ENCODE measurements at regions not wholly inside any gene's neighbourhood (a gene's known extent, or its start where the extent isn't known, plus 50 kb on each side); places are given as distances from the start of the nearest gene placed in this dataset.
A peak's percentile ranks its signal among the peaks of the same experiment; 100 is the strongest.

- no peak for DNase-seq (ENCODE audit: low read depth in 4 of 4, low spot score in 2 of 4)
These were observed 270.6 kb downstream of the CDCA7 start for GRCh38 chr2:173625315-173625714.

DNA sequence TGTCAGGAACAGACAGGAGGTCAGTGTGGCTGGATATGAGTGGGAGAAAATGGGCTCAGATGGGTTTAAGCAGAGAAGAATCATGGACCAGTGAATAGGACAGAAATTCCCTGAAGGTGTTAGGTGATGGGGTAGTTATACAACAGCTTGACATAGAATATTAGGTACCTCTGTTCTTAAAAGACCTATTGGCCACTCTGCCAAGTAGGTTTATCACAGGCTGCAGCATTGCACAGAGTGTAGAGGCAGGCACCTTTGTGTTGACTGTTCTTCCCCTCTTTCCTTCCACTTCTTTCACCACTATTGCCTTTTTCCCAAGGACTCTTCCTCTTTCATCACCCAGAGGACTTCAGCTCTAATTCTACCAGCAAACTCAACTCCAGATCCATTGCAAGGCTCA lies 274.4 kb downstream of the CDCA7 start:
- no peak for DNase-seq (ENCODE audit: low read depth in 4 of 4, low spot score in 2 of 4)

- peak in 2 of 4 donors; percentile 29 to 50 for DNase-seq (ENCODE audit: low read depth in 4 of 4, low spot score in 2 of 4)
These were observed 275.9 kb downstream of the CDCA7 start for GRCh38 chr2:173630425-173631126.

- peak; percentile 67 to 83 (median 80) for DNase-seq (ENCODE audit: low read depth in 4 of 4, low spot score in 2 of 4)
These were observed 276.4 kb downstream of the CDCA7 start for GRCh38 chr2:173631127-173631460.

DNA sequence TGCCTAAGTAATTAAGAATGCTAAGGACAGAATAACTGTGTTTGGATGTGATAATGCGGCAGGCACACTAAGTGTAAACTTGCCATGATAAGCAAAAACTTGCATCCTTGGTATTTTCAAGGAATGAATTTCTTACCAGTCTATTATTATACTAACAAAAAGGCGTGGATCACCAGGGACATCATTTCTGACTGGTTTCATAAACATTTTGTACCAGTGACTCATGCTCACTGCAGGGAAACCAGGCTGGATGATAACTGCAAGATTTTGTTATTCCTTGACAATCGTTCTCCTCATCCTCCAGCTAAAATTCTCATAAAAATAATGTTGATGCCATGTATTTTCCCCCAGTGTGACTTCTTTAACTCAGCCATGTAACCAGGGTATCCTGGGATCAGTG lies 289.5 kb downstream of the CDCA7 start:
- no peak for DNase-seq (ENCODE audit: low read depth in 4 of 4, low spot score in 2 of 4)

GRCh38 chr2:173647681-173648311 lies 293.1 kb downstream of the CDCA7 start:
- DNase-seq (ENCODE audit: low read depth in 4 of 4, low spot score in 2 of 4): no peak

DNA sequence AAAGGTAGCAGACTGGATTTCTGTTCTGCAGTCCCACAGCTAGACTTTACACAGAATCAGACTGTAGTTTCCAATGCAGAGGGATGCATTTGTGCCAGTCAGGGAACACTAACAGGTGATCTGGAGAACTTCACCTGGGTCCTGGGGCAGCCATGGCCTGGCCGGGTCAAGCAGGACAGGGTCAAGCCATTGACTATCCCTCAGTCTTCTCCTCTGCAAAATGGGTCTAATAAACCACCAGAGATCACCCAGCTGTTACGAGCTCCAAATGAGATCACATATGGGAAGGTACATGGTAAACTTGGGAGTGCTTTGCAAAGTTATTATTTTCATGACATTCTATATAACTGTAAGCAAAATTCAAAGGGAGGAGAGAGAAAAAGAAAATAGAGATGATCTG lies 294.1 kb downstream of the CDCA7 start:
- no peak for DNase-seq (ENCODE audit: low read depth in 4 of 4, low spot score in 2 of 4)

DNA sequence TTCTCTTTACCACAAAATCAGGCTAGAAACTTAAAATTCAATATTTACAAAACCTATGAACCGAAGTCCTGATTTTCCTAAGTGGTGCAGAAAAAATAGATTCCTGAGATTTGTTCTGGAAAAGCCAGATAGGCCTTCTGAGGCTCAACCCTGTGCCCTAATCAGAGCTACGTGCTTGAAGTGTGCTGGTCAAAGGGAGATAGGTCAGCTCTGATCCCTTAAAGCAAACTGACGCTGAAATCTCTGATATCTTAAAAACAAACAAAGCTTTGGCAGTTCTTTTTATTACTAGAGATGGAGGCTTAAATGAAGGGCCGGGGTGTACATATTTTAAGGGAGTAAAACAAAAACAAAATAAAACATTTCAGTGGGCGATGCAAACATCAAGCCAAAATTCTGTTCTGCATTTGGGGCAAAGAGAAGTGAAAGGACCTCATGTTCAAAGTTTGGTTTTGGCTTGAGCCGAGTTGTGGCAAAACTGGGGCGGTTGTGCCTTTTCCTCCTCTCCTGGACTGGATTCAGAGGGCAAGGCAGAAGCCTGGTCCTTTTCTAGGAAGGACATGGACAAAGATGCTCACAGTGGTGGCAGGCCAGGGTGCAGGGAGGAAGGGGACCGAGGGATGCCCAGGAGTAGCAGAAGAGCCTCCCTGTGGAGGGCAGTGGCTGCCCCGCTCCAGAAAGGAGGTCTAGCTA lies 295.0 kb downstream of the CDCA7 start:
- no peak for DNase-seq (ENCODE audit: low read depth in 4 of 4, low spot score in 2 of 4)

GRCh38 chr2:173651891-173652290 lies 297.2 kb downstream of the CDCA7 start:
- DNase-seq (ENCODE audit: low read depth in 4 of 4, low spot score in 2 of 4): no peak

- DNase-seq (ENCODE audit: low read depth in 4 of 4, low spot score in 2 of 4): no peak
These were observed 297.6 kb downstream of the CDCA7 start for GRCh38 chr2:173652311-173652710.

DNA sequence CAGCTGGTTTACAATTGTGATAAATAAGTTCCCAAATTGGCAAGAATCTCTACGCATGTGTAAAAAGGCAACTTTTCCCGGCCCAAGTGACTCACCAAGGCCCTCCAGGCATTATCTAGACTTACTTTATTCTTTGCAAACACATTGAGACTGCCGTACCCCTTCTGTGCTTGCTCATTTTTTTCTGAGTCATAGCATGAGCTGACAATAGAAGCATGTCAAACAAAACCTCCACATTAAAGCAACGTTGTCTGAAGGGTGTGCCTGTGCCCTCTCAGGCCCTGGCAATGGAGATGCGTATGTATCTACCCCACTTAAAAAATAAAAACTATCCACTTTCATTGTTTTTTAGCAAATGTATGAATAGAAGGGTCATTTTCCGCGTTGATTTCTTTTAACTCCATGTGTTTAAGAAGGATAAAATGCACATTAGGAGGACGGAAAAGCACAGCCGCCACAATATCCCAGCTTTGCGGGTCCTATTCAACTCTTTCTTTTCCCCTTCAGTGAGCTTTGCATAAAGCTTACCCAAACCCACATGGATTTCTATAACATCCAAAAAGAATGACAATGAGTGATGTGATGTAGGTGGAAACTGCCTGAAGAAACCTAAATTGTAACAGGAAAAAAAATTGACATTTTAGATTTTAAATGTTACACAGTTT lies 298.2 kb downstream of the CDCA7 start:
- DNase-seq (ENCODE audit: low read depth in 4 of 4, low spot score in 2 of 4): no peak

DNA sequence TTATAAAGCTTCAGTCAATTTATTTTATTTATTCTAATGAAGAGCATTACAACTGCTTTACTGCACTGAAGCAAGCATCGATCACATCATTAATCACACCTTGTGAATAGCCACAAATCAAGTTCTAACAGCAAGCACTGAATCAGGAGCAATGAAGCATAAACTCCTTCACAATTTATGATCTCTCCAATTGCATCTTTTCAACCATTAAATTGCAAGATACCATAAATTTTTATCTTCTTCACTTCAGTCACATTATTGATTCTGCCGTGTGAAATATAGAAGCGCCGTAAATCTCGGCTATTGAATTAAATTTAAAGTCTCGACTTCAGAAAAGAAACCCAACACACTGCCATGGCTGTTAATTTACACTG lies 298.7 kb downstream of the CDCA7 start:
- no peak for DNase-seq (ENCODE audit: low read depth in 4 of 4, low spot score in 2 of 4)

DNA sequence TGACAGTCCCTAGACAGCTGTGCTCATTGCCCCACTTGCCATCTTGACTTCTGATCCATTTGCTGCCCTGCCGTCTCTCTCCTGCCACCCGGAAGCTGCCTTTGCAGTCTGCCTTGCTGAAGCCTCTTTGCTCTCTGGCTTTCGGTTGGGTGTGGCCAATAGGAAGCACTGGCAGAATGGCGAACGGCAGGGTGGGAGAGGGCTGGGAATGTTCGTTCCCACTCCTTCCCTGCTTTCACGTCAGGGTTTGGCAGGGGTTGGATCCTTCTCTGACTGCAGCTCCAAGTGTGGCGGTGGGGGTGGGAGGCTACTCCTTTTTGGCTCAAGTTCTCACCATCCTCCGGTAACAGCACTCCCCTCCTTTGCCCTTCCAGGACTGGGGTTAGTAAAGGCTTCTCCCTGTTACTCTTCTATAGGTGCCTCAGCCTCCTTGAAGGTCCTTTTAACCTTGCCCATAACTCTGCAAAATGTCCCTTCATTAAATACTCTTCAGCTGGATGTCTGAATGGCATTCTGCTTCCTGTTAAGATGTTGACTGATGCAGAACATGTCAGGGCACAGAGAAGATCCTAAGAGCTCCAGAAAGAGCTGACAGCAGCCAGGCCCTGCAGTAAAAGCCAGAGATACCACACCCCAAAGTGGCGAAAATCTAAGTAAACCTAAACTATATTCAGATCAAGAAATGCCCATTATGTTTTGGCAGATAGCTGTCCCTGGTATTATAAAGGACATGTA lies 299.7 kb downstream of the CDCA7 start:
- DNase-seq (ENCODE audit: low read depth in 4 of 4, low spot score in 2 of 4): no peak

GRCh38 chr2:173654896-173655265 lies 300.2 kb downstream of the CDCA7 start:
- DNase-seq (ENCODE audit: low read depth in 4 of 4, low spot score in 2 of 4): no peak

DNA sequence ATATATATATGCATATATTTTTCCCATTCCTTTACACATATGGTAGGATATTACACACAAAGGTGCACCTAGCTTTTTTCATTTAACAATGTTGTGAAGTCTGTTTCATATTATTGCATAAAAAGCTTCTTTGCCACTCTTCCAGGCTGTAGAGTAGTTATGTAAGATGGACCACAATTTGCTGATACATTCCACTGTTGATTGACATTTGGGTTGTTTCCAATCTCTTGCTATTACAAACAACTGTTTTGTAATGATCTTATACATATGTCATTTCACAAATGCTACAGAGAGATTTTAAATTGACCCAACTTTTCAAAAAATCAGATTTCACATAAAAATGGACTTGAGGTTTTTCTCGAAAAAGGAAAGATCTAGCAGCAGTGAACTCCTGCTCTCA lies 301.4 kb downstream of the CDCA7 start:
- no peak for DNase-seq (ENCODE audit: low read depth in 4 of 4, low spot score in 2 of 4)

DNA sequence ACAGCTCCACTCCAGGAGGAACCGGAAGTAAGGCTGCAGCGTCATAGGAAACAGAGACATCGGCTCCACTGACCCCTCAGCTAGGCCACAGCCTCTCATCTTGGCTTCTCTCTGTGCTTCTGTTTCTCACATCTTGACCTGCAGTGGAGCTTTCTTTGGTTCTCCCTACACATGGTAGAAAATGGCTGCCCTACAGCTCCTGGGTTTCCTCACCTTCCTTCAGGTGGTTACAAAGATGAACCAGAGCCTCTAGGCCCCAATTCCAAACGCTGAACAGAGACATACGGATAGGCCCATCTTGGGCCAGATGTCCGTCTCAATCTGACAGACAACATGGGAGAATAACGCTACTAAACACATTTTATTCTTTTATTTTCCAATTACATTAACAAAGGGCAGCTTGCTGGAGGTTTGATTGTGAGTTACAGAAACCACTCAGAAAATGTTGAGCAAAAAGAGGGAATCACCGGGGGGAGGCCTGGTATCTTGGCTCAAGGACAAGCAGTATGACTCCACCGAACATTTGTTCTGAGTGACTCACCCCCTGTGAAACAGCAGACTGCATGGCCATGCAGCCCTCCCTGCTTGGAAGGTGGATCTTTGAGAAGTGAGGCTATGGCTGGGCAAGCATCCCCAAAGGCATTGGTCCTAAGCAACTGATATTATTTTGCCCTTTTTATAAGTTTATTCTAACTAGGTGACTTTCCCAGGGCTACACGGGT lies 303.5 kb downstream of the CDCA7 start:
- no peak for DNase-seq (ENCODE audit: low read depth in 4 of 4, low spot score in 2 of 4)

- DNase-seq (ENCODE audit: low read depth in 4 of 4, low spot score in 2 of 4): no peak
These were observed 304.3 kb downstream of the CDCA7 start for GRCh38 chr2:173658946-173659371.

- DNase-seq (ENCODE audit: low read depth in 4 of 4, low spot score in 2 of 4): no peak
These were observed 304.8 kb downstream of the CDCA7 start for GRCh38 chr2:173659509-173659908.

DNA sequence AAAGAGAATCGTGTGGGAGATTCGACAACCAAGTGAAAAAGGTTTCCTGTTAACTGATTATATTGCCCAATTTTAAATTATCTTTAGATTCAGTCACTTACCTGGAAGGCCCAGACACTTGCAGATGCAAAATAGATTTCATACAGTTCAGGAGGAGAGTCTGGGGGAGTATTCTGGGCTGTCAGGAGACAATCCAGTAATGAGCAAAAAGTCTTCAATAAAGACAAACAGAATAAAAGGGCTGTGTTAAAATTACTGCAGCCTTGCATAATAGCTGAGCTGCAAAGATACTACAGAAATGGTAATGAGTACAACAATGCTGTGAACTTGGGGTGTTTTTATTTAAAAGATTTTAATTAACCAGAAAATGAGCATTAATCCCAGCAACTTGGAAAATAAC lies 303.6 kb downstream of the SP3 start:
- DNase-seq (ENCODE audit: low read depth in 4 of 4, low spot score in 2 of 4): no peak

- DNase-seq (ENCODE audit: low read depth in 4 of 4, low spot score in 2 of 4): no peak
These were observed 301.8 kb downstream of the SP3 start for GRCh38 chr2:173663353-173663752.

All from left renal cortex interstitium (tissue), 4 donors.